Epithelial cell of proximal tubule (primary cell): ENCODE measurements at regions not wholly inside any gene's neighbourhood (a gene's known extent, or its start where the extent isn't known, plus 50 kb on each side); places are given as distances from the start of the nearest gene placed in this dataset.
A peak's percentile ranks its signal among the peaks of the same experiment; 100 is the strongest.

Source experiments
- DNase-seq: peaks from one replicate; pipeline ENCODE4 v3.0.0-alpha.2; 2011; ENCODE audit warnings: low read depth
- H3K4me3 ChIP-seq: 2 replicates; pipeline ENCODE4 v1.5.1; 2011; ENCODE audit warnings: low read depth, mild to moderate bottlenecking, low read length
- CTCF ChIP-seq: conservative IDR thresholded peaks from 2 replicates; pipeline ENCODE4 v1.5.1; 2012; ENCODE audit warnings: low read depth, mild to moderate bottlenecking, low read length

GRCh38 chr18:45291621-45292615, 323.4 kb upstream of the SLC14A2 start:
- no peak overlapping the region for H3K4me3 ChIP-seq
- DNase-seq: peak; percentile 61
- TF ChIP-seq CTCF: no peak

- H3K4me3 ChIP-seq: no peak overlapping the region
- DNase-seq: no peak
- TF ChIP-seq CTCF: no peak
Measured at GRCh38 chr18:45295388-45295787, 319.9 kb upstream of the SLC14A2 start.

GRCh38 chr18:45298986-45299385, 316.3 kb upstream of the SLC14A2 start:
- DNase-seq: no peak
- H3K4me3 ChIP-seq: no peak overlapping the region
- no peak for TF ChIP-seq CTCF

- TF ChIP-seq CTCF: no peak
- no peak for DNase-seq
Measured at GRCh38 chr18:45303026-45303425, 312.2 kb upstream of the SLC14A2 start.

GRCh38 chr18:45304558-45304957, 310.7 kb upstream of the SLC14A2 start:
- no peak for DNase-seq
- H3K4me3 ChIP-seq: no peak overlapping the region
- no peak for TF ChIP-seq CTCF

More at GRCh38 chr18:45303026-45303425, 312.2 kb upstream of the SLC14A2 start:
- no peak overlapping the region for H3K4me3 ChIP-seq

GRCh38 chr18:45312555-45313126, 302.6 kb upstream of the SLC14A2 start:
- no peak for TF ChIP-seq CTCF
- no peak for DNase-seq
- no peak overlapping the region for H3K4me3 ChIP-seq
